ENCODE measurements at regions not wholly inside any gene's neighbourhood (a gene's known extent, or its start where the extent isn't known, plus 50 kb on each side); places are given as distances from the start of the nearest gene placed in this dataset.

- Histone ChIP-seq H2BK5ac (ENCODE audit: insufficient read length, low read length) (no peak overlapping the region), H3T11ph (ENCODE audit: low read length) (no peak overlapping the region), H3K18ac (ENCODE audit: insufficient read length, low read depth, low read length) (no peak overlapping the region), H3K79me1 (ENCODE audit: insufficient read depth, low read depth, low read length, poor library complexity, severe bottlenecking) (no peaks in the 10 kb centered on the region), H3K27ac (ENCODE audit: insufficient read length, low read depth, low read length) (no peak overlapping the region), H4K91ac (ENCODE audit: insufficient read length, low read depth, low read length) (no peak overlapping the region), H2AK5ac (ENCODE audit: insufficient read length, low read length) (no peak overlapping the region), H2BK12ac (ENCODE audit: insufficient read length, low read depth, low read length) (no peak overlapping the region), H3K4me2 (ENCODE audit: insufficient read depth, insufficient read length, low read length) (no peak overlapping the region), H3K27me3 (ENCODE audit: insufficient read depth, low read length) (no peaks in the 10 kb centered on the region), H2BK20ac (ENCODE audit: low read depth, low read length, poor library complexity, severe bottlenecking) (no peak overlapping the region), H3K79me2 (ENCODE audit: insufficient read depth, low read length) (no peaks in the 10 kb centered on the region), H3K4me1 (ENCODE audit: insufficient read depth, low read length) (no peaks in the 10 kb centered on the region; the same call in none of the 2 replicates), H3K56ac (ENCODE audit: insufficient read length, low read depth, low read length) (no peak overlapping the region), H3K9ac (ENCODE audit: extremely low read depth, insufficient read length, low read length) (no peak overlapping the region), H4K5ac (ENCODE audit: insufficient read length, low read depth, low read length) (no peak overlapping the region), H3K4ac (ENCODE audit: low read depth, low read length) (no peak overlapping the region), H3K14ac (ENCODE audit: insufficient read depth, low read length) (no peak overlapping the region), H2AFZ (ENCODE audit: low read length) (no peak overlapping the region), H3K23me2 (ENCODE audit: insufficient read length, low read depth, low read length, poor library complexity, severe bottlenecking) (no peaks in the 10 kb centered on the region), H2BK120ac (ENCODE audit: low read depth, low read length, poor library complexity, severe bottlenecking) (no peak overlapping the region), H3K9me3 (ENCODE audit: control insufficient read depth, low read depth, low read length) (no peaks in the 10 kb centered on the region), H2BK15ac (ENCODE audit: low read depth, low read length) (no peak overlapping the region), H4K20me1 (ENCODE audit: control insufficient read depth, insufficient read depth, insufficient read length) (no peaks in the 10 kb centered on the region), H4K8ac (replicated peaks; ENCODE audit: insufficient read length, low read depth, low read length) (no peak overlapping the region), H3K23ac (ENCODE audit: insufficient read length, low read depth, low read length) (no peak overlapping the region)
- H3K4me3 Mint-ChIP-seq = no peak overlapping the region
- peaks cover 0 to 6% (median 1%) of the 10 kb centered on the region in 3 experiments; a peak in 5 of 7 replicates for H3K36me3 Mint-ChIP-seq (ENCODE audit: insufficient read depth in 1 of 3, low read depth in 3 of 3)
- no peak overlapping the region for H3K27ac Mint-ChIP-seq
- no CpG with 5 or more reads among the region's 4 CpGs for WGBS (ENCODE audit: extremely low coverage, insufficient read length, low lambda C conversion rate)
- peaks cover 1 to 6% of the 10 kb centered on the region in 2 experiments; a peak in 4 of 5 replicates for H3K9me3 Mint-ChIP-seq
- H3K4me1 Mint-ChIP-seq = peaks cover 8 to 19% of the 10 kb centered on the region in 2 experiments
- DNase-seq = no peak
- H3K27me3 Mint-ChIP-seq (ENCODE audit: low read depth) = peaks cover 9% of the 10 kb centered on the region
- no peak for TF ChIP-seq CTCF (conservative IDR thresholded peaks at IDR 0.05)
These were observed 97.9 kb downstream of the CPN2 start for GRCh38 chr3:194253270-194253669.

All from H9 (cell line).